ENCODE measurements at regions not wholly inside any gene's neighbourhood (a gene's known extent, or its start where the extent isn't known, plus 50 kb on each side); places are given as distances from the start of the nearest gene placed in this dataset.

DNA sequence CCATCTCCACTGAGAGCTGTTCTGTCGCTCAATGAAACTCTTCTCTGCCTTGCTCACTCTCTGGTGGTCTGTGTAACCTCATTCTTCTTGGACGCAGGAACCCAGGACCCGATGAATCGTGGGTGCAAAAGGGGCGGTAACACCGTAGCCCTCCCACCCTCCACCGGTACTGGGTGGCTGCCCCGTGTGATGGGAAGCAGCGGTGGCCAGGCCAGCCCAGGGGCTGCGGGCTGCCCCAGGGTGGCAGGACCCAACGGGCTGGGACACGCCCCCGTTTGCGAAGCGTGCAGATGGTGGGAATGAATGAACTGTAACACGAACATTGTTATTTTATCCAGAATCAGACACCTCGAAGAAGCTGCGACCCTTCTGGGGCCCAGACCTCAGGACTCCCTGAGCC, 92.3 kb upstream of the BACE2 start:
- H3K18ac ChIP-seq (ENCODE audit: extremely low read depth, low read length): no peak overlapping the region
- 94% methylated on average over 18 of the region's 18 CpGs; no CpG with 5 or more reads in 1 of the 2 experiments for WGBS, 2 experiments (ENCODE audit: extremely low coverage in 1 of 2, insufficient coverage in 1 of 2, insufficient read length in 1 of 2, insufficient replicate concordance in 2 of 2, low coverage in 1 of 2, low lambda C conversion rate in 2 of 2, missing lambda C conversion rate in 1 of 2)
- no peak overlapping the region for H4K5ac ChIP-seq (ENCODE audit: insufficient read length, low read depth, low read length)
- H3K56ac ChIP-seq (replicated peaks; ENCODE audit: insufficient read length, low read depth, low read length): no peak overlapping the region
- H2BK12ac ChIP-seq (ENCODE audit: low read depth, low read length): no peak overlapping the region
- no peaks in the 10 kb centered on the region; a peak in 1 of 4 replicates for H3K9me3 ChIP-seq (ENCODE audit: insufficient read depth in 2 of 2, low read depth in 1 of 2, low read length in 1 of 2)
- H3K4ac ChIP-seq (replicated peaks; ENCODE audit: insufficient read length, low read depth, low read length): no peak overlapping the region
- H3K4me2 ChIP-seq (ENCODE audit: insufficient read depth in 1 of 2, low read depth in 2 of 2, low read length in 2 of 2): no peak overlapping the region
- no peaks in the 10 kb centered on the region for H3K23me2 ChIP-seq (ENCODE audit: low read depth, low read length)
- no peak overlapping the region for H3K9ac ChIP-seq (replicated peaks in 1 of 4; ENCODE audit: extremely low read depth in 1 of 4, low read depth in 3 of 4, low read length in 3 of 4)
- H3K4me1 ChIP-seq (replicated peaks in 1 of 4; ENCODE audit: control insufficient read depth in 3 of 4, insufficient read depth in 4 of 4, low read length in 3 of 4): no peaks in the 10 kb centered on the region; a peak in 1 of 7 replicates
- FAIRE-seq: no peak
- no peak overlapping the region for H3K14ac ChIP-seq (ENCODE audit: insufficient read length)
- ChIA-PET POLR2A (ENCODE audit: partially characterized antibody) (no interaction called here), CTCF (ENCODE audit: partially characterized antibody) (interaction anchor here (1.1 to 2.1 kb wide), 2 partner anchors 58 to 223 kb away, joined by 3 to 5 read pairs; no protein-coding TSS in a partner anchor)
- H4K8ac ChIP-seq (ENCODE audit: extremely low read depth, insufficient read depth, low read length): no peak overlapping the region
- H2BK5ac ChIP-seq (ENCODE audit: low read depth, low read length): no peak overlapping the region
- no peak overlapping the region for H3K27ac ChIP-seq (ENCODE audit: low read depth, low read length)
- no peaks in the 10 kb centered on the region for H4K20me1 ChIP-seq (replicated peaks in 1 of 2; ENCODE audit: control insufficient read depth in 1 of 2, insufficient read depth in 2 of 2, low read length in 2 of 2)
- H2BK120ac ChIP-seq (replicated peaks; ENCODE audit: low read depth, low read length): no peak overlapping the region
- H4K91ac ChIP-seq (replicated peaks; ENCODE audit: insufficient read length, low read length): no peak overlapping the region
- DNase-seq (ENCODE audit: low read depth in 1 of 2, low spot score in 2 of 2): no peak
- no peak overlapping the region for H2AFZ ChIP-seq (ENCODE audit: low read length)
- H3K79me1 ChIP-seq (ENCODE audit: low read depth, low read length): no peaks in the 10 kb centered on the region
- no peaks in the 10 kb centered on the region for H3K27me3 ChIP-seq (replicated peaks in 1 of 4; ENCODE audit: control insufficient read depth in 3 of 4, extremely low read depth in 1 of 4, insufficient read depth in 3 of 4, low read length in 3 of 4)
- no peaks in the 10 kb centered on the region for H3K36me3 ChIP-seq (ENCODE audit: control insufficient read depth in 2 of 4, insufficient read depth in 4 of 4, low read length in 3 of 4)
- no peak overlapping the region for H3K23ac ChIP-seq (ENCODE audit: insufficient read length)
- H2BK15ac ChIP-seq (ENCODE audit: low read length): no peak overlapping the region
- no peak overlapping the region for H3K4me3 ChIP-seq (ENCODE audit: extremely low read depth in 1 of 4, insufficient read depth in 2 of 4, low read depth in 3 of 4, low read length in 4 of 4)
- H2BK20ac ChIP-seq (ENCODE audit: low read length): no peak overlapping the region
- H3K79me2 ChIP-seq (ENCODE audit: control insufficient read depth in 1 of 2, insufficient read depth in 2 of 2, low read length in 2 of 2): no peaks in the 10 kb centered on the region
- H2AK5ac ChIP-seq (ENCODE audit: low read depth, low read length): no peak overlapping the region
- TF ChIP-seq KDM5A (IDR thresholded peaks at IDR 0.05; ENCODE audit: low read length): no peak
- TF ChIP-seq NANOG (IDR thresholded peaks at IDR 0.05; ENCODE audit: insufficient read depth, low read depth, low read length, poor library complexity, severe bottlenecking): no peak
- TF ChIP-seq RFX5 (IDR thresholded peaks at IDR 0.05; ENCODE audit: borderline replicate concordance, low read depth, low read length): no peak
- TF ChIP-seq NRF1 (IDR thresholded peaks at IDR 0.05; ENCODE audit: low read depth, low read length): no peak
- no peak for TF ChIP-seq RXRA (IDR thresholded peaks at IDR 0.05; ENCODE audit: insufficient read depth, low read depth, low read length)
- TF ChIP-seq CBX5 (IDR thresholded peaks at IDR 0.05; ENCODE audit: low read depth, low read length): no peak
- no peak for TF ChIP-seq SP2 (IDR thresholded peaks at IDR 0.05; ENCODE audit: low read length)
- no peak for TF ChIP-seq CREB1 (IDR thresholded peaks at IDR 0.05)
- no peak for TF ChIP-seq MAFK (IDR thresholded peaks at IDR 0.05; ENCODE audit: low read depth, low read length)
- no peak for TF ChIP-seq ASH2L (IDR thresholded peaks at IDR 0.05; ENCODE audit: low read length)
- TF ChIP-seq, protein P1, sequence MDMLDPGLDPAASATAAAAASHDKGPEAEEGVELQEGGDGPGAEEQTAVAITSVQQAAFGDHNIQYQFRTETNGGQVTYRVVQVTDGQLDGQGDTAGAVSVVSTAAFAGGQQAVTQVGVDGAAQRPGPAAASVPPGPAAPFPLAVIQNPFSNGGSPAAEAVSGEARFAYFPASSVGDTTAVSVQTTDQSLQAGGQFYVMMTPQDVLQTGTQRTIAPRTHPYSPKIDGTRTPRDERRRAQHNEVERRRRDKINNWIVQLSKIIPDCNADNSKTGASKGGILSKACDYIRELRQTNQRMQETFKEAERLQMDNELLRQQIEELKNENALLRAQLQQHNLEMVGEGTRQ (IDR thresholded peaks at IDR 0.05; ENCODE audit: low read length): no peak
- no peak for TF ChIP-seq SP4 (IDR thresholded peaks at IDR 0.05; ENCODE audit: low read length)
- no peak for TF ChIP-seq HDAC6 (IDR thresholded peaks at IDR 0.05; ENCODE audit: low read depth, low read length)
- no peak for TF ChIP-seq YY1 (IDR thresholded peaks at IDR 0.05; ENCODE audit: low read depth, low read length)
- no peak for TF ChIP-seq POU5F1 (IDR thresholded peaks at IDR 0.05; ENCODE audit: low read depth, low read length)
- no peak for TF ChIP-seq SIX5 (IDR thresholded peaks at IDR 0.05; ENCODE audit: low read depth, low read length)

Data from H1 (cell line).